GM13977 (cell line): ENCODE measurements at regions not wholly inside any gene's neighbourhood (a gene's known extent, or its start where the extent isn't known, plus 50 kb on each side); places are given as distances from the start of the nearest gene placed in this dataset.
"Not testable (repeated sequence)": the region's sequence is repeated elsewhere in the genome, so short reads cannot be mapped to it uniquely, and the experiment has no call there.

ENCODE experiments used
- DNase-seq: peaks from one replicate; pipeline ENCODE4 v3.0.0; 2012; ENCODE audit warnings: low spot score
- CTCF ChIP-seq: IDR thresholded peaks from 2 replicates; pipeline ENCODE4 v1.5.1; 2012; ENCODE audit warnings: mild to moderate bottlenecking, control low read depth; ENCODE audit not compliant: insufficient read depth; ENCODE audit errors: extremely low read depth, missing control alignments
- in situ Hi-C: fragments of 300-500 bp; cut with MboI; formaldehyde crosslinking; loops from one replicate; pipeline ENCODE4 v1.12.0; 2022; ENCODE audit warnings: low sequenced_read_pairs, low pct_unique_long_range_greater_than_20kb, mixed read lengths, inconsistent platforms; ENCODE audit not compliant: unreplicated experiment

DNA sequence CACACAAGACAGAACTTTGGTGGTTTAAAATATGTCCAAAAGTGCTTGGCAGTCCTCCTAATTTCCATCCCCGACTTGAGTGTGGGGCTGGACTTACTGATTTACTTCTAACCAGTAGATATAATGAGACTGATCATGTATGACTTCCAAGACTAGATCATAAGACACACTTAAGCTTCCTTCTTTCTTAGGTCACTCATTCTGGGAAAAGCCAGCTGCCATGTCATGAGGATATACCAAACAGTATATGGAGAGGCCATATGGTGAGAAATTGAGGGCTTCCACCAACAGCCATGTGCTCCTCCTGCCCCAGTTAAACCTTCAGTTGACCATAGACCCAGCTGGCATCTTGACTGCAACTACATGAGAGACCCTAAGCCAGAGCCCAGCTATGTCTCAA is 282.8 kb upstream of the PROK2 start:
- in situ Hi-C loops: no loop called here
- DNase-seq: no peak
- no peak for TF ChIP-seq CTCF

- no peak for DNase-seq
- no peak for TF ChIP-seq CTCF
- in situ Hi-C loops: no loop called here
Observed at GRCh38 chr3:72065872-72066641, 281.1 kb upstream of the PROK2 start.

- in situ Hi-C loops: no loop called here
- DNase-seq: no peak
- TF ChIP-seq CTCF: no peak
Observed at GRCh38 chr3:72065236-72065635, 280.3 kb upstream of the PROK2 start.

- DNase-seq, in situ Hi-C loops: not testable (repeated sequence)
Observed at GRCh38 chr3:72064727-72065126, 279.8 kb upstream of the PROK2 start.

- DNase-seq: no peak
- in situ Hi-C loops: no loop called here
- TF ChIP-seq CTCF: no peak
Observed at GRCh38 chr3:72062017-72062416, 277.1 kb upstream of the PROK2 start.

DNA sequence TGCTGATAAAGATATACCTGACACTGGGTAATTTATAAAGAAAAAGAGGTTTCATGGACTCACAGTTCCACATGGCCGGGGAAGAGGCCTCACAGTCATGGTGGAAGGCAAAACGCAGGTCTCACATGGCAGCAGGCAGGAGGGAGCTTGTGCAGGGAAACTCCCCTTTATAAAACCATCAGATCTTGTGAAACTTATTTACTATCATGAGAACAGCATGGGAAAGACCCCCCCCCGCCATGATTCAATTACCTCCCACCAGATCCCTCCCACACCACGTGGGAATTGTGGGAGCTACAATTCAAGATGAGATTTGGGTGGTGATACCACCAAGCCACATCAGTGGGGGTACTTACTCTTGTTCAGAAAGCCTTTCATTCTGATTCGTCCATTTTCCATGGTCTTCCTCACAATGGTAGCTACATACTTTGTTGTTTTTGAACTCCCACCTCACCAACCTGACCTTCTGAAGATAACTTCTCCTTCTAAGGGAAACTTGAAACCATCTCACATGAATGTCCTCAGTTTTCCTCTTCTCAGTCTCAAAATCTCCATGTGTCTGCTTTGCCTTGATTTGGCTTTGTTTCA is 275.6 kb upstream of the PROK2 start:
- no peak for DNase-seq
- TF ChIP-seq CTCF: no peak
- in situ Hi-C loops: no loop called here

DNA sequence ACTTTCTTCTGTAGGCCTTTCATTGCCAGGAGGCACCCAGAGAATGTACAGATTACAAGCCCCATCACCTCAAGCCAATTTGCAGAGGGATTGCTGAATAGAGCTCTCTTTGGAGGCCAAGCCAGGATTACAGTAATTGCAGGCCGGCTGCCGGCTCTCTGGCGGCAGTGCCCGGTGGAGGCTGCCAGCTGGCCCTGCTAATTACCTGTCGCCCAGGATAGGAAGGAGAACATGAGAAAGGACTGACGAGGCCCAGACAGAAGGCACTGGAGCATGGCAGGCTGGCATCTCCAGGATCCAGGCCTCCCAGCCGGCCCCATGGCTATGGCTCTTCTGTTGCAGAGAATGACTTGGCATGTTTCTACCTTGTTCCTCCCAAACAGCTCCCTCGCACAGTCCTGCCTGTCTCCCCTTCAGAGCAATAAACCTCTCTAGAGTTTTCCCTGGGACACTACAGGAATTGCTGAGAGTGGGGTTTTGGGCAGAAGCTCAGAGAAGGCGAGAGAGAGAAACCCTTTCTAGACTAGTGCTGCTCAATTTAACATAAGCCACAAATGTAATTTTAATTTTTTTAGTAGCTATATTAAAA is 273.6 kb upstream of the PROK2 start:
- no peak for DNase-seq
- no peak for TF ChIP-seq CTCF
- in situ Hi-C loops: no loop called here
